ENCODE measurements at regions not wholly inside any gene's neighbourhood (a gene's known extent, or its start where the extent isn't known, plus 50 kb on each side); places are given as distances from the start of the nearest gene placed in this dataset.

- TF ChIP-seq CTCF (IDR thresholded peaks at IDR 0.05; ENCODE audit: low read depth, low read length) = no peak
- TF ChIP-seq EZH2phosphoT487 (IDR thresholded peaks at IDR 0.05; ENCODE audit: low read depth) = no peak
These were observed 92.6 kb upstream of the CCDC54 start for GRCh38 chr3:107284612-107285011.
